PC-3 (cell line): ENCODE measurements at regions not wholly inside any gene's neighbourhood (a gene's known extent, or its start where the extent isn't known, plus 50 kb on each side); places are given as distances from the start of the nearest gene placed in this dataset.

Experiments used
- CTCF ChIP-seq: fragments of 300-600 bp; sonication (generic); conservative IDR thresholded peaks from 2 replicates; pipeline ENCODE4 v1.5.1; 2017; ENCODE audit warnings: antibody characterized with exemption, low read depth, mild to moderate bottlenecking, low read length
- EZH2 ChIP-seq: fragments of 300-600 bp; sonication (generic); IDR thresholded peaks from one replicate; pipeline ENCODE4 v1.6.1; 2017; ENCODE audit warnings: antibody characterized with exemption, mild to moderate bottlenecking, low read length; ENCODE audit not compliant: unreplicated experiment
- EZH2phosphoT487 ChIP-seq: fragments of 300-600 bp; sonication (generic); IDR thresholded peaks from 2 replicates; pipeline ENCODE4 v1.6.1; 2018; ENCODE audit warnings: mild to moderate bottlenecking, antibody characterized with exemption, low read length, borderline replicate concordance

GRCh38 chr16:88317613-88317965 lies 65.2 kb upstream of the ZNF469 start:
- no peak for TF ChIP-seq CTCF
- no peak for TF ChIP-seq EZH2
- no peak for TF ChIP-seq EZH2phosphoT487
